Stimulated activated CD4-positive, alpha-beta T cell treated with anti-CD3 and anti-CD28 coated beads, Interleukin-2, amount 100 ng/mL, for 24 hours (primary cell): ENCODE measurements at regions not wholly inside any gene's neighbourhood (a gene's known extent, or its start where the extent isn't known, plus 50 kb on each side); places are given as distances from the start of the nearest gene placed in this dataset.
"Not testable (repeated sequence)": the region's sequence is repeated elsewhere in the genome, so short reads cannot be mapped to it uniquely, and the experiment has no call there.

Experiments used
- DNase-seq, 2 donors: peaks; one replicate each; pipeline ENCODE4 v3.0.0-alpha.2; 2020

- DNase-seq = peak in 1 of 2 donors; percentile 28
Measured at GRCh38 chr3:182644790-182645433, 148.4 kb upstream of the ATP11B start.

DNA sequence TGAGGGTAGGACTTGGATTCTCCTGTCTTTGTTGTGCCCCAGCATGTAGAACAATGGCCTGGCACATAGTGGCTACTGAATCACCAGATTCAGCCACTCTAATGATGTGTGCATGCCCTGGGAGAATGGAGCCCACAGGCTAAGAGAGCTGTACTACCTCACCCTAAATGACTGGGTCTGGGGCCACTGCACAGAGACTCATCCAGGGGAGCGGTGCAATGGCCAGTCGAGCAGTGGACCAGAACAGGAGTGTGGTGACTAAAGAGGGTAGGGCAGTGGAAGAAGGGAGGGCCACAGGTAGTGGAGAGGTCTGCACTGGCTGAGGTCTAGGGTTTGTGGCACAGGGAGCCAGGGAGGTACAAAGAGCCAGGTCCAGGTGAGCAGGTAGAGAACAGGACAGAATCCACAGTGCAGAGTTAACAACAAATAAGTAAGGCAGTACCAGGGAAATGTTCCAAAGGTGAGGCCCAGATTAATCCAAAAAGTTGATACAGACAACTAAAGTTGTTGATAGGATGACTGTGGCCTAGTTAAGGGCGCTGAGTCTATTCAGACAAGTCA, 142.7 kb upstream of the ATP11B start:
- no peak for DNase-seq

GRCh38 chr3:182651461-182651860, 141.8 kb upstream of the ATP11B start:
- no peak for DNase-seq

- DNase-seq = not testable (repeated sequence)
Measured at GRCh38 chr3:182653065-182653464, 140.2 kb upstream of the ATP11B start.

DNA sequence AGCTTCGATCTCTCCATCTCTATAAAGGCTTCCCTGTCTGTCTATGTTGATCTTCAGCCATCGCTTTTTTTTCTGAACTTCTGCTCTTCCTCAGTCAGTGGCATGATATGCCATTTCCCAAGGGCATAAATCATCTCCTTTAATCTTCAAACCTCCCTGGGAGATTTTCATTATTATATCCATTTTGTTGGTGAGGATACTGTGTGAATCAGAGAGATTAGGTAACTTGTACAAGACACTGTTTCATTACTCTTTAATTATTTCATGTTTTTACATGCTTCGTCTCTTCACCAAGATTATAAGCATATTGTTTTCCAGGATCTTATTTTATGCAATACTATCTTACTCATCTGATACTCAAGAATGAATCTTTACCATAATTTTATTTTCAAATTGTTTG, 124.8 kb upstream of the ATP11B start:
- DNase-seq = no peak

DNA sequence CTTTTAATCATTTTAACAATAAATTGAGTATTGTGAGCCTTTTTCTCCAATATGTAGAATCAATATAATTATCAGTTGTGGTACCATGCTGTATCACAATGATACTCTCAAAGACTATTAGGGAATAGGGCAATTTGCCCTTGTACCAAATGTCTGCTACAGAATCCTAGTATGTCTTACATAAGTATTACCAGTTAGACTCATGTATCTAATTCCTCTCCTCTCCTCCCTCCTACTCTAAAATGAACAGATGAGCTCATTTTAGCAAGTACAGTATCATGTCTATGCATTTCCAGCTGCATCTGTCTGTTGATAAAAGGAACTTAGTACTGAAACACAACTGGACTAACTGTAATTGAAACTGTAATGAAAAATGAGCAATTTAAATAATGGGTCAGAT, 124.3 kb upstream of the ATP11B start:
- DNase-seq = no peak

GRCh38 chr3:182671541-182671940, 121.8 kb upstream of the ATP11B start:
- no peak for DNase-seq

DNA sequence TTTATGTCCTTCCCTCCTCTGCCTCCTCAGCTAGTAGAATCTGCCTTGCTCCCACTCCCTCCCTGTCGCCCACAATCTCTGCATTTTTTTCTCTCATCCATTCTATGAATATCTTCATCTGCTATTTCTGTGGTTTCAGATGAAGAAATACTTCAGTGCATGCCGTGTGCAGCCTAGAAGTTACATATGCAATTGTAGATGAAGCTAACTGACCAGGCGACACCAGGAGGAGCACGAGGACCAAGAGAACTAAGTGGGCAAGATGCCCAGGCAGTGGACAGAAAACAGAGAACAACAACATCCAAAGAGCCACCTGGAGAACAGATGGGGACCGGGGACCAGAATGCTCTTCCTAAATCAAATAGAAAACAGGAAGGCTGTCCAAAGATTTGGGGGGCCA, 121.4 kb upstream of the ATP11B start:
- no peak for DNase-seq

- no peak for DNase-seq
Measured at GRCh38 chr3:182673336-182673735, 120.0 kb upstream of the ATP11B start.

DNA sequence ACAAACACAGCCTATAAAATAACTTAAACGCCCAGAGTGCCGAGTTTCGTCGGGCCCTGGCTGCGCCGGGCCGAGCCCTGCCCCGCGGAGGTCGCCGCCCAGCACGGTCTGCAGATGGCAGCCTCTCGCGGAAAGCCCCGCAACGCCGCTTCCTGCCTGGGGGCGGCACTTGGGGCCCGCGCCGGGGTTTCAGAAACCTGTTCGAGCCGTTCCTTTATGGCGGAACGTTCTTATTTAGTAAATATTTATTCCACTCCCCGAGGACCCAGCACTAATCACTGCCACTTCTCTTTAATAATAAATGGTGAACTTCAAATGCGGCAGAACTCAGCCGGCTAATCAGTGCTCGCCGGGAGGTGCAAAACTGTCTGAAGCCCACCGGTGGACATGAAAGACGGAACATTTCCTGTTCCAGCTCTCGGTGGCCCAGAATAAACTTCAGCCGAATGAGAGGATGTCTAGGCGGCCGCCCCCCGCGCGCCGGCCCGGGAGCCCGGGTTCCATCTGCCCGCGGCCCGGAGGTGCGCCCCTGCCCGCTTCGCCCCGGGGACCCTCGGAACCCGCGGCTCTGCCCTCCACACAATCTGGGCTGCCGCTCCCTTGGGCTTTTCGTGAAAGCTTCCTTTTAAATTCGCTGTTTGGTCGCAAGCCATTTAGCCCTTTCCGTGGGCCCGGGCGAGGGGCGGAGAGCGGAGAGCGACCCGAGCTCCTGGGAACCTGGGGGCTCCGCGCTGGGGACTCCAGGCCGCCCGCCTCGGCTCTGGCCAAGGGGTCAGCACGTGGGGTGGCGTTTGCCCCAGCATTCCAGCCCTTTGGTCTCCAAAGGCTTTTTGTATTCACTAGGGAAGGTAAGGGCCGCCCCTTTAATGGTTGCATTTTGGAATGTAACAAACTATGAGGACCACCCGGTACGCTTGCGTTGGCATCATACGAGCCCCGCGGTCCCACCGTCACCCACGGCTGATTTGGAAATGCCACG, 110.8 kb upstream of the ATP11B start:
- peak; percentile 59 to 70 for DNase-seq

DNA sequence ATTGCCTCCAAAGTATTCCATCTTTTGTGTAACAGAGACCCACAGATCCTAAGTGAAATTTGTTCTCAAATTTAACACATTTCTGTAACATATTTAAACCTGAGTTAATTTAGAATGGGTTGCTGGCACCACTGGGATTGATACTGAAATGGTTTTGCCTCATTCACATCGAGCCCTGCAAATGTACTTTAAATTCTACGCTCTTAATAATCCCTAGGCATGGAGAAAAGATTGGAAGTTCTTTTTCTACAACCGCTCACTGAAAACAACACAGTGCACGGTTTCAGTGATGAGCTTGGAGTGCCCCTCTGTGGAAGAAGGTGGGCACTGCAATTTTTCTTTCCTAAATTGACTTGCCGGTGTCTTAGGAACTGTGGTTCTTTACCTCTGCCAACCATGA, 109.9 kb upstream of the ATP11B start:
- DNase-seq = peak; percentile 63 to 64

GRCh38 chr3:182683858-182684257, 109.4 kb upstream of the ATP11B start:
- DNase-seq = no peak

GRCh38 chr3:182686033-182686886, 107.0 kb upstream of the ATP11B start:
- no peak for DNase-seq

GRCh38 chr3:182690172-182690571, 103.1 kb upstream of the ATP11B start:
- no peak for DNase-seq

DNA sequence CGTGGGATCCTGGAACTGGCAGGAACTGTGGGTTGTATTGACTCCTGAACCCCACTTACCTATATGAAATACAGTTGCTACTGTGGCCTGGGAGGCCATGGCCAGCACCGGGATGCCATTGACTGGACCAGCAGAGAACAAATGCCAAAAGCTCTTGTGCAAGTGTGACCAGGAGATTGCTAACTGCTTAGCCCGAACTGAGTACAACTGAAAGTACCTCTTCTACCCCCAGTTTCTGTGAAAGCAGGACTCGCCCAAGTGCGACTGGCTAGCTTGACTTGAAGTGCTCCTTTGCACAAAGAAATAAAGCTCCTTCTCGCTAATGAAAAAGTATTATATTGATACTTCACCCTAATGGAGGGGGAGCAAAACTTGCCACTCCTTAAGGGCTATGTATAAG, 101.3 kb upstream of the ATP11B start:
- DNase-seq = no peak

- DNase-seq = no peak
Measured at GRCh38 chr3:182692695-182693094, 100.6 kb upstream of the ATP11B start.

DNA sequence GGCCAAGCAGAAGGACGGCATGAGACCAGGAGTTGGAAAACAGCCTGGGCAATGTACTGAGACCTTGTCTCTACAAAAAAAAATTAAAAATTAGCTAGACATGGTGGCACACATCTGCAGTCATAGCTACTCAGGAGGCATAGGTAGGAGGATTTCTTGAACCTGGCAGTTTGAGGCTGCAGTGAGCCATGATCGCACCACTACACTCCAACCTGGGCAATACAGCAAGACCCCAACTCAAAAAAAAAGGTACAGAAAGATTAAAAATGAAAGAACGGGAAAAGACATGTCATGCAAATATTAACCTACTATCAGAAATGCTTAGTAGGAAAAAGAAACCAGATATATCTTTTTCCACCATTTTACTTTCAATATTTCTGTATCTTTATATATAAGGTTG, 99.6 kb upstream of the ATP11B start:
- DNase-seq = no peak

- no peak for DNase-seq
Measured at GRCh38 chr3:182696916-182697315, 96.4 kb upstream of the ATP11B start.

DNA sequence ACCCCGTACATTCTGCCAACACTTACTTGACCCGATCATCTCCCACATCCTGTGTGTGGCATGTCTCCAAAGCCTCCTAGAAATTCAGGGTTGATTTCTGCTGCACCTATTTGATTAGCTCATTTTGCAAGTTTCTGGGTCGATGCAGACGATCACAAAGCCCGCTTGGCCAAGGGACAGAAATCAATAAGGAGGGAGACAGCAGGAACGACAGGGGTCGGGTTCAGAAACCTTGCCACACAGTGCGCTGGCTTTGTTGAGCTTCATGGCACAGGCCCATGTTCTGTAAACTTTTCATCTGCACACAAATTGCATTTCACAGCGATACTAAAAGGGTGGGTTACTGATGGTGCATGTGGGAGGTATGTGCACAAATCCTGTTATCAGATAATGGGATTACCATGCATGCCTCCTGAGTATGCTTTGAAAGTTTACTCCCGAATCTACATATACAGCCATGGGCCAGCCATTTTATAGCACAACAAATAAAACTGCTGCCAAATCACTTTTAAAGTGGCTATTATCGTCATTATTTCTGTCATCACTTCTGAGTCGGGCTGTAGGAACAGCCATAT, 95.9 kb upstream of the ATP11B start:
- DNase-seq = no peak

- no peak for DNase-seq
Measured at GRCh38 chr3:182698078-182698477, 95.2 kb upstream of the ATP11B start.

GRCh38 chr3:182699550-182700170, 93.6 kb upstream of the ATP11B start:
- no peak for DNase-seq

GRCh38 chr3:182702216-182702615, 91.1 kb upstream of the ATP11B start:
- DNase-seq = no peak
